GM21717 (cell line): ENCODE measurements at regions not wholly inside any gene's neighbourhood (a gene's known extent, or its start where the extent isn't known, plus 50 kb on each side); places are given as distances from the start of the nearest gene placed in this dataset.
"Not testable (repeated sequence)": the region's sequence is repeated elsewhere in the genome, so short reads cannot be mapped to it uniquely, and the experiment has no call there.

Source experiments
- ATAC-seq: cut with Tn5 transposase; IDR thresholded peaks from one replicate; pipeline ENCODE4 v1.9.1; 2021; ENCODE audit warnings: mild to moderate bottlenecking, moderate library complexity; ENCODE audit not compliant: unreplicated experiment

DNA sequence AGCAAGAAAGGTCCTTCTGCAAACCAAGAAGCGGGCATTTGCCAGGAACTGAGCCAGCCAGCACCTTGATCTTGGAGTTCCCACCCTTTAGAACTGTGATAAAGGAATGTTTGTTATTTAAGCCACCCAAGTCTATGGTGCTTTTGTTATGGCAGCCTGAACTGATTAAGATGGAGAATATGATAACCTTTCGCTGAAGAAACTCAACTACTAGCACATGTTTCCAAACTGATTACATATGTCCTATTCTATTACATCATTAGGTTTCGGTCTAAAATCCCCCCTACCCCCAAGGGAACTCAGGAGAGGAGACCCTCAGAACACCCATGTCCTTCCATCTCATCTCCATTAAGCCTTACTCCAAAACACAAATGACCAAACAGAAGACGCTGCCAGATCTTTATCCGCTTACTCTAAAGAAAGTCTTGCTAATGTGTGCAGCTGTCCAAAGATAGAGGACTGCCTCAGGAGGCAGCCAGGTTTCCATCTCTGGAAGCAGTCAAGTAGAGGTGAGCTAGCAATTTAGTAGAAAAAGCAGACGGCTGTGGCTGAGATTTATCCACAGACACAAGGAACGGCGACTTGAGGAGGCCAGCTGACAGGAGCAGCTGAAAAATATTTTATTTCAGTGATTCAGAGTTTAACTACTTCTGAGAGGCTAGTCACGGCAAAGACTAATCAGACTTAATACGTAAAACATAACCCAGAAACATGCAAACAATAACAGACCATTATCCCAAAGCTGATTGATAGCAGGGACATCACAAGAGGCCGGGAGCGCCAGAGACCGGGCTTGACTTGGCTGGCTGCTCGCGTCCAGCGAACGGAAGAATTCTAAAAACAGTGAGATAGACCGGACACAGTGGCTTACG, 611.4 kb upstream of the CDH5 start:
- no peak for ATAC-seq

DNA sequence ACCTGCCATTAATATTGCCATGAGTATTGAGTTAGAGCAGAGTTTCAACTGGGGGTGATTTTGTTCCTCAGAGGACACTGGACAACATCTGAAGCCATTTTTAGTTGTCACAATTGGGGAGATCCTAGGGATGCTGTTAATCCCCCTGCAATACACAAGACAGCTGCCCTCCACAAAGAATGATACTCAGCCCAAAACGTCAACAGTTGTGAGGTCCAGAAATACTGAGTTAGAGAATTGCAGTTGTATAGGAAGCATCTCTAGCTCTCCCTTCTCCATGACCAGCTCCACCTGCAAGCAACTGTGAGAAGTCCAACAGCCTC, 614.0 kb upstream of the CDH5 start:
- no peak for ATAC-seq

DNA sequence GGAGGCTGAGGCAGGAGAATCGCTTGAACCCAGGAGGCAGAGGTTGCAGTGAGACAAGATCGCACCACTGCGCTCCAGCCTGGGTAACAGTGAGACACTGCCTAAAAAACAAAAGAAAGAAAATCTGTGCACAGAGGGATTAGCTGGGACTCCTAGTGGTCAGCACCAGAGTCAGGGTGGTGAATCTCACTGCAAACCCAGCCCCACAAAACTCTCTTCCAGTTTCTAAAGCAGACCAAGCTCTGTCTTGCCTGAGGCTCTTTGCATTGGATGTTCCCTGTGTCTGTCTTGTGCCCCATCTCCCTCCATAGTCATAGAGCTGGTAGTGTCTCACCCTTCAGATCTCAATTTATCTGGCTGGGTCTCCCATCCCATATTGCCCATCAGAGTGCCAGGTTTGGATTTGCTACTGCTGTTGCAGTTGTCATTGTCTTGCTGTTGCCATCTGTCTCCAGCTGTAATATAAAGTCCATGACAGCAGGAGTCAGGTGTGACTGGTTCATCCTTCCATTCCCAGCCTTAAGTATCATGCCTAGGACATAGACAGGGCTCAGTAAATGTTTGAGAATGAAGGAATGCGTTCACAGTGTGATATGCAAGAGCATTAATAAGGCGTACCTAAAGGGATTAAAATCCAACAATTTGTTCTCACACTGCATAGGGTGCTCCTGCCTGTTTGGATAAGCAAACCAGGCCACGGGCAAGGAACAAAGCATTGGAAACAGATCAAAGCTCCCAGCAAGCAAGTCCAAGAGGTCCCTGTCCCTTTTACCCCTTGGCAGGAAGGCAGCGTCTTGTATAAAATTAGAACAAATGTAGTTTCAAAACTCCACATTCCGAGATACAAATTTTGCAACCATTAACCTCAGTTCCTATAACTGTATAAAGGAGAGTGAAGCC, 614.6 kb upstream of the CDH5 start:
- ATAC-seq: no peak

DNA sequence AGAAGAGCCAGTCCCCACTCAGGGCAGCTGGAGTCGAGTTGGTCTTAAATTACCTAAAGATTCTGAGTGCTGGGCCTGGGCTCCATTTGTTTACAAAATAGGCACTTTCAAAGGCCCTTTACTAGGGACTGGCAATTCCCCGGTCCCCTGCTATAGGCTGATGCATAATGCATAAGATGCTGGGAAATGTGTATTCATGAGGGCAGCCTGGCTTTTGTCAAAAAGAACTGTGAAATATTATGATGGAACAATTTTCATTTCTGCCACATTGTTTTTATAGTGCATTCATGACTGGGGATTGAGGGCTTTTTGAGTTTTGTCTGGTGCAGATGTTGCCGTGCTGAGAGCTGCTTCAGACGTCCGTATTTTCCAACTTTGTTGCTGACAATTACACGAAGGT, 617.0 kb upstream of the CDH5 start:
- ATAC-seq: no peak

DNA sequence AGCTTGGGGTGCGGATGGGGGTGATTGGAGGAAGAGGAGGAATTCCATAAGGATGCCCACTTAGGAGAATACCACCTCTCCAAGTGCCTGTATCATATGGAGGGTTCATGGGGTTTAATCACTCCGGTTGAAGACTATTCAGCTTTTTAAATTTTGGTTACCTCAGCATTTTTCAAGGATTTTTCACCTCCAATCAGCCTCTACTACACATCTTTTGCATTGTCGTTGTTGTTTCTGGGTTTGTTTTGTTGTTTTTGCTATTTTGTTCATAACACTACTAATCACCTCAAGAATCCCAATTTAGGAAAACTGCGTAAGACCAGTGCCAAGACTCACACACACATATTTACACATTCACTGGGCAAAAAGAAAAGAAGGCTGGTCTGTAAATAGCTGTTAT, 619.5 kb upstream of the CDH5 start:
- ATAC-seq: no peak

DNA sequence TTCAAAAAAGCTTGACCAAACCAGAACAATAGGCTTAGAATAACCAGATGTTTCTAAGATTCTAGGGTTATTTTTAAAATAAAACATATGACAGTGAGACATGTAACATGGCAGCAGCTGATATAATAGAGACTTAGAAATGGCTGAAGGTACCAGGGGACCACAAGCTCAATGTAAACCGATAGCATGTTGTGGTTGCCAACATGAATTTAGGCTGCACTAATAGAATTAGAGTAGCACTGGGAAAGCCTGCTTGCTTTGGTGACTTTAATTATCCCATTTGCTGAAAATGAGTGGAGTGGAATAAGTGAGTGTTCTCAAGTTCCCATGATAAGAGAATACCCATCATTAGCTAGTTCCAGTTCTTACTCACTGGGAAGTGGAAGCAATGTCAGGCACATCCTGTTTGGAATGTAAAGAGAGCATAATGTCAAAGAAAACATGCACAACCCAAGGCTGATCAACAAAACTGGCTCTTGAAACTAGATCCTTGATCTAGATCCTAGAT, 621.2 kb upstream of the CDH5 start:
- ATAC-seq: no peak

DNA sequence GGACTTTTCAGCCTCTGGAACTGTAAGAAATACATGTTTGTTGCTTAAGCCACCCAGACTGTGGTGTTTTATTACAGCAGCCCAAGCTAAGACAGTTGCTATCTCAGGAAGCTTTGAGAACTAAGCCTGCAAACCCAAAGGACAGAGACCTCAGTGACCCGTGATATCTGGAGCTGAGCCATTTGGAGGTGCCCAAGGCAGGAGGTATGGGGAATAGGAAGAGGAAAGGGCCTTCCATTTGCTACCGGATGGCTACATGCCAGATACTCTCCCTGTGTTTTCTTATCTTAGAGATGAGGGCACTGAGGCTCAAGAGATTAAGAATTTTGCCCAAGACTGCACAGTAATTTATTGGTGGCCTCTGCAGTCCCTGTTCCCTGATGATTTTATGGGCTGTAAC, 622.1 kb upstream of the CDH5 start:
- no peak for ATAC-seq

DNA sequence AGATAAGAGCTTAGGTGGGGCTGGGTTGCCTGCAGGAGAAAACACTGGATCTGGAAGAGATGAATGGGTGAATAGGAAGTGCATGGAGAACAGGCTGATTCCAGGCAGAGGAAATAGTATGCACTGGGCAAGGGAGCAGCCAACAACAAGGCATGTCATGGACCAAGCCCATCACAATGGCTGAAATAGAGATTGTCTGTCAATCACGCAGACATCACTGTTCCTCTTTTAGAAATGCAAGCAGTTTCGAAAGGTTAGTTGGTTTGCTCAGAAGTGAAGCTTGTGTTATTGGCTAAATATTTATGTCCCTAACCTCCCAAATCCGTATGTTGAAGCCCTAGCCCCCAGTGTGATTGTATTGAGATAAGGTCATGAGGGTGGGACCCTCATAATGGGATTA, 621.7 kb upstream of the CDH11 start:
- ATAC-seq: no peak

DNA sequence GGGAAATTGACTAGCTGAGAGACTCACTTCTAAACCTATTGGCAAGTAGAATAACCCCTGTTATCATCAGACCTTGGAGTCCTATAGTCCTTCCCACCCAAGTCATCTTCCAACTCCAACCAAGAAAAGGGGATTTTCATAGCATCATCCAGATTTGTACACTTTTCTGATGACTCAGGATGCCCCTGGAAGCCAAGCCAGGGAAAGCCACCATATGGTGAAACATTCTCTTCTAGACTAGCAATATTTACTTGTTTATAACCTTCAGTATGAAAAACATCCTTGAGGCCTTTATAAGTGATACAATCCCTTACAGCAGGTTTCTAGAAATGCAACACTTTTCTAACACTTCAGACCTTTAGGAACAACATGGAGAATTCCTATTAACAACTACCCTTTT, 618.8 kb upstream of the CDH11 start:
- no peak for ATAC-seq

DNA sequence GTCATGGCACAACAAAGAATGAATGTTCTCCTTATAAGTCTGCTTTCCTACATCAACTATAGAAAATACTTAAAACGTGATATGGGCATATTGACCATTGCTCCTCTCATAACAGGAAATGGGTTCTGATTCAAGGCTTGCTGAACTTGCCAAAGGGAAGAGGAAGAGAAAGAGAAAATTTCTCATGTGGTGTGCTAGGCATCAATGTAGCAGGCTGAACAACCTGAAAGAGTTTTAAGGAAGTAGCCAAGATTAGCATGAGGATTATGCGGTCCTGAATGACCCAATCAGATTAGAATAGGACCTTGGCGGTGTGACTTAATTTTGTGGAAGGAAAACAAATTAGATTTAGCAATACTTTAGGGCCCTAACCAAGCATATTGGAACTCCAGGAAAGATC, 617.7 kb upstream of the CDH11 start:
- ATAC-seq: no peak

DNA sequence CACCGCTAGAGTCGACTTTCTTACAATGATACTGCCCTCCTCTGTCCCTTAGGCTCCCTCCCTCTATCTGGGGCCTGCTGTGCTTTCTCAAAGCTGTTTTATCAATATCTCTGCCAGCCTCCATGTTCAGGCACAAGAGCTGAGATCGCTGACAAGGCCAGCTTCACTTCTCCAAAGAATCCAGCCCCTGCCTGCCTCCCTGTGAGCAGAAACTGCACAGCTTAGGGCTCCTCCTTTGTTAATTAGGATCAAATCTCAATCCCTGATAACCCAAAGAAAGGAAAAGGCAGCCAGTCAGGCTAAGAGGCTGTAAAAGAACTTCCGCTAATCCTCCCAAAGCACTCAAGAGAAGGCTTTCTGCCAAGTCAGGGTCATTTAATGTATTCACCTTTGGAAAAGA, 616.0 kb upstream of the CDH11 start:
- ATAC-seq: no peak

DNA sequence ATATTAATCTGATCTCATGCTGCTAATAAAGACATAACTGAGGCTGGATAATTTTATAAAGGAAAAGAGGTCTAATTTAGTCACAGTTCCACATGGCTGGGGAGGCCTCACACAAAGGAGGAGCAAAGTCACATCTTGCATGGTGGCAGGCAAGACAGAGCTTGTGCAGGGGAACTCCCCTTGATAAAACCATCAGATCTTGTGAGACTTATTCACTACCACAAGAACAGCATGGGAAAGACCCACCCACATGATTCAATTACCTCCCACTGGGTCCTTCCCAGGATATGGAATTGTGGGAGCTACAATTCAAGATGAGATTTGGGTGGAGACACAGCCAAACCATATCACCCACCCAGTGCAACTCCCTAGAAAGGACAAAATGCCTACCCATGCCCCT, 613.8 kb upstream of the CDH11 start:
- not testable (repeated sequence) for ATAC-seq

DNA sequence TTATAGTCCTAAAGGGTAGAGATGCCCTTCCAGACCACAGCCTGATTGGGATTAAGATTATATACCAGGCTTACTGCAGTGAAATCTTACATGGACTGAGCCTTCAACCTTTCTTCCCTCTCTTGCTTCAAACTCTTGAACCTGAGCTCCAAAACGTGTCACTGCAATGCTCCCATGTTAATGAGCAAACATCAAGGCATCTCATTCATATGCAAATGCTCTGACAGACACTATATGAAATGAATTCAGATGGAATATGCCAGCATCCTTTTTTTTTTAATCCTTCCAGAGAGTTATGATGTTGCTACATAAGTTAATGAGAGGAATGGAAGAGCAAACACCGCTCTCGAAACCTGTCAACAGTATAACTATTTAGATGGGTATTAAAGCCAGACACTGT, 611.9 kb upstream of the CDH11 start:
- ATAC-seq: no peak

DNA sequence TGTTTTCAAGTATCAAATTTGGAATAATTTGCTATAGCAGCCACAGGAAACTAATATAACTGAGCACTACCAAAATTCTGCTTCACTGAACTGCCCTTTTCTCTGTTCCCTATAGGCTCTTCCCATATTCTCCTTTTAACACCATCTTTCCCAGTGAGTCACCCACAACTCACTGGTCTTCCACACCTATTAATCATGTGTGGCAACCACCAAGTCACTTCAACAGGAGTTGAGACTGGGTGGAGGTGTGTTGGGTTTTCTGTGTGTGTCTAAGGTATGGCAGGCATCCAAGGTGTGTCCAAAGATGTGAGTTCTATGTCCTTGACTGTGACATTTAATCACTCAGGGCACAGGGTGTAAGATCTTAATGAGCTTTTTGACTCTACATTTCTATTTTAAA, 610.0 kb upstream of the CDH11 start:
- ATAC-seq: no peak

DNA sequence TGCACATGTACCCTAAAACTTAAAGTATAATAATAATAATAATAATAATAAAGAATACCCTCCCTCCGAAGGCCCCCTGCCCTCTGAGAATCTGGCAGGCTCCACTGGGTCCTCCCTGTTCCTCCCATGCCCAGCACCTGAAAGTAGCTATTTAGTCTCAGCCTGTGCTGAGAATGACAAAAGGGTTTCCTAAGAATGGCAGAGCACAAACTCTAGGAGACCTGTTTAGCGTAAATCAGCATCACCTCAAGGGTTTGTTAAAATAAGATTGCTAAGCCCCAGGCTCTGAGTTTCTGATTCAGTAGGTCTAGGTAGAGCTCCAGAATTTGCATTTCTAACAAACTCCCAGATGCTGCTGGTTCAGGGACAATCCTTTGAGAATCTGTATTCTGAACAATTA, 606.8 kb upstream of the CDH11 start:
- no peak for ATAC-seq

DNA sequence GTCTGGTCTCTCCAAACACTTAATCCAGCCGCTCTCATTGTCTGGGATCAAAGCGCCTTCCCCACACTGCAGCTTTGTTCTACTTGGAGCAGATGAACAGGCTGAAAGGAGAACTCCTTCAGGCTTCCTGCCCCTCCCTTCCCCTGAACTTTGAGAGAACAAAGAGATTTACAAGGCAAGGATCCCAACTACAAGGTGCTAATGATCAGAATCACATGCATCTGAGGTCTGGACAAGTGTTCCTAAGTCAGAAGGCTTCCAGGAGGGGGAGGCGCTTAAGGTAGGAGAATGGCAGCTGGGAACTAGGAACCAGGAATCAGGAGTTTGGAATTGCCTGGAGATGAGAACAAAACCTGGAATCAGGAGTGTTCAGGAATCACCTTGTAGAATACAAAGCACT, 606.3 kb upstream of the CDH11 start:
- ATAC-seq: no peak

DNA sequence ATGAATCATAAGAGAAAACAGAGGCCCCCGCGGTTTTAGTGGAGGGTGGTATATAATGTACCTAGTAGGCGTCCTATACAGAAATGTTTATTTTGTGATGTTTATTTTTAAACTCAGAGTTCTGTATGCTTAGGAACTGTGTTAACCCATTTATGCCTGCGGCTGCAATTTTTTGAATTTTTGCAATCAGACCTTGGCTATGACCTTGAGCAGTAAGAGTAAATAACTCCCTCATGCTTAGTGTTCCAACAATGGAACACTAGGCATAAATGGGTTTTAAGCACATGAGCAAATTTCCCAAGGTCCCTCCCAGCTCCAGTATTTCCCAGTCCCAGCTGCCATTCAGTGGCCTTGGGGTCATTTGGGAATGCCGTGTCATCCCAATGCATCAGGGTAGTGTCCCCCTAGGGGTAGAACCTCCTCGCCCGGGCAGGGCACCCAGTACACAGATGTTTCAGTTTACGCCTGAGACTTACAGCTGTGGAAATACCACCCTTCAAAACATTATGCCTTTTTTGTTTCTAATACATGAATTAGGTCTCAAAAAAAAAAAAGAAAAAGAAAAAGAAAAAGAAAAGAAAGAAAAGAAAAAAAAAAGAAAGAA, 605.8 kb upstream of the CDH11 start:
- ATAC-seq: no peak

DNA sequence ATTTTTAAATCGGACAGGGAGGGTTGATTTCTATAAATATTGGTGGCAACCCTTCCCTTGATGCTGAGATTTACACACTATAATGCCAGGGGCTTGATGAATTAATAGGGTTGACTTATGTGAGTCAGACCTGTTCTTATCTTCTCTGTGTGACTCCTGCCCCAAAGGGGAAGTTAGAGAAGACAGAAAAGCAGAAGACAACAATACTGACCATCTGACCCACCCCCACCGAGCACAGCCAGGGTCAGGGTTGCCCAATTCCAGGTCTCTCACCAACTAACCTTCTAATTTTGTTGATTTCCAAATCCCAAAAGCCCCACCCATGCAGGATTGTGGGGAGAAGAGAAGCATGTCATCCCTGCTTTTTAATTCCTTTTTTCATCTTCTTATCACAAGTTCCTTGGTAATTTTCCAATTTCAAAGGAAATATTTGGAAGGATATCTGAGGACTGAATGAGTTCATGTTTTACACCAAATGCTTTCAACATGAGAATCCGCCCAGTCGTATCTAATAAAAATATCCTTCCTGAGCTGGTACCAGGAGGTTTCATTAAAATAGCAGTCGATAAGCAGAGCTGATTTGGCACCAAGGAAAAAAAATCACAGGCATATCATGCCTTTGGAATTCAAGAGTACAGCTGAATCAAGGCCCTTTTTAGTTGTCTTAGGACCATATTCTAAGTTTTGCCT, 603.4 kb upstream of the CDH11 start:
- no peak for ATAC-seq

DNA sequence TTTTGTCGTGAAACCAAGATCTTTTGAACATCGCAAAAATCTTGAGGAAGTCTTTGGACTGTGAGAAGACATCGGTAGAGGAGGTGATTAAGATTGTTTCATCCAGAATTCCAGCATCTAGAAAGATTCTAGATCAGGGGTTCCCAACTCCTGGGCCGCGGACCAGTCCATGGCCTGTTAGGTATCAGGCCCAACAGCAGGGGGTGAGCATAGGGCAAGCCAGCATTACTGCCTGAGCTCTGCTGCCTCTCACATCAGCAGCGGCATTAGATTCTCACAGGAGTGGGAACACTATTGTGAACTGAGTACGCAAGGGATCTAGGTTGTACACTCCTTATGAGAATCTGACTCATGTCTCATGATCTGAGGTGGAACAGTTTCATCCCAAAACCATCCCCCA, 600.6 kb upstream of the CDH11 start:
- ATAC-seq: no peak

DNA sequence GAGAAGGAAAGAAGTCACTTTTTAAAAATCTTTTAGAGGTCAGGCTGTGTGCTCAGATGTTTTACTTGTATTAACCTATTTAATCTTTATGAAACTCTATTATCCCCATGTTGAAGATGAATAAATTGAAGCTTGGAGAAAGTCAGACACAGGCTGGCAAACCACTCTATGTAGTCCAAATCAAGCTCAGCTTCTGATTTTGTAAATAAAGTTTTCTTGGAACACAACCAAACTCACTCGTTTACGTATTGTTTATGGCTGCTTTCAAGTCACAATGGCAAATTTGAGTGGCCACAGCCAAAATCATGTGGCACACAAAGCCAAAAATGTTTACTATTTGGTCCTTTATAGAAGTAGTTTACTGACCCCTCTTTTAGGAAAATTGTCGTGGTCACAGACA, 596.0 kb upstream of the CDH11 start:
- no peak for ATAC-seq
